GM12892 (cell line): ENCODE measurements at regions not wholly inside any gene's neighbourhood (a gene's known extent, or its start where the extent isn't known, plus 50 kb on each side); places are given as distances from the start of the nearest gene placed in this dataset.
"Not testable (repeated sequence)": the region's sequence is repeated elsewhere in the genome, so short reads cannot be mapped to it uniquely, and the experiment has no call there.

Source experiments
- DNase-seq: peaks from one replicate; pipeline ENCODE4 v3.0.0; 2011; ENCODE audit not compliant: insufficient read length
- FAIRE-seq: peaks from 2 replicates; lab custom pipeline; 2011; peaks lifted over from hg19 to GRCh38; lab: Jason Lieb, UNC
- POLR2A ChIP-seq: IDR thresholded peaks from 2 replicates; pipeline ENCODE4 v1.6.1; 2011; ENCODE audit warnings: low read depth, low read length, control low read depth
- POLR2AphosphoS5 ChIP-seq: IDR thresholded peaks from 2 replicates; pipeline ENCODE4 v1.6.1; 2011; ENCODE audit warnings: low read depth, low read length, control low read depth
- TAF1 ChIP-seq: IDR thresholded peaks from 2 replicates; pipeline ENCODE4 v1.6.1; 2011; ENCODE audit warnings: low read depth, mild to moderate bottlenecking, control low read depth, low read length, borderline replicate concordance

- DNase-seq (no peak), FAIRE-seq (no peak)
- TF ChIP-seq POLR2A = no peak
- no peak for TF ChIP-seq POLR2AphosphoS5
- TF ChIP-seq TAF1 = no peak
Measured at GRCh38 chr1:232172563-232172962, 457.4 kb downstream of the SIPA1L2 start.

DNA sequence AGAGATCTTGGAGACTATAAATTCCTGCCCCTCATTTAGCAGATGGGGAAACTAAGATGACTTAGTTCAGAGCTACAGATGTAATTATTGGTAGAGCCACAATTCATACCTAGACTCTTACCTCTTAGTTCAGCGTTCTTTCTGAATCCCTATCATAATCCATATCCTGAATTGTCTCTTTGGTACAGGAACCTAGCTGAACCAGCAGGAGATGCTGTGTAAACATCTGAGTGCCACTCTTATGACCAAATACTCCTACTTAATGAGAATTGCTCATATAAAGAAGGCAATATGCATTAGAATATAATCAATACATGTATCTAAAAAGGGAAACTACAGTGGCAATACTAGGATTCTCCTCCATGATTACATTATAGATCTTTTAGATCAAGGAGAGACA, 459.0 kb downstream of the SIPA1L2 start:
- FAIRE-seq (no peak), DNase-seq (no peak)
- no peak for TF ChIP-seq POLR2AphosphoS5
- no peak for TF ChIP-seq POLR2A
- TF ChIP-seq TAF1 = no peak

GRCh38 chr1:232169436-232169835, 460.5 kb downstream of the SIPA1L2 start:
- TF ChIP-seq POLR2A = no peak
- TF ChIP-seq TAF1 = no peak
- TF ChIP-seq POLR2AphosphoS5 = no peak
- DNase-seq (no peak), FAIRE-seq (no peak)

- TF ChIP-seq POLR2A (no peak), TAF1 (no peak), POLR2AphosphoS5 (no peak)
- DNase-seq = no peak
- FAIRE-seq = no peak
Measured at GRCh38 chr1:232168508-232168907, 461.4 kb downstream of the SIPA1L2 start.

- DNase-seq = no peak
Measured at GRCh38 chr1:232166942-232167341, 463.0 kb downstream of the SIPA1L2 start.

DNA sequence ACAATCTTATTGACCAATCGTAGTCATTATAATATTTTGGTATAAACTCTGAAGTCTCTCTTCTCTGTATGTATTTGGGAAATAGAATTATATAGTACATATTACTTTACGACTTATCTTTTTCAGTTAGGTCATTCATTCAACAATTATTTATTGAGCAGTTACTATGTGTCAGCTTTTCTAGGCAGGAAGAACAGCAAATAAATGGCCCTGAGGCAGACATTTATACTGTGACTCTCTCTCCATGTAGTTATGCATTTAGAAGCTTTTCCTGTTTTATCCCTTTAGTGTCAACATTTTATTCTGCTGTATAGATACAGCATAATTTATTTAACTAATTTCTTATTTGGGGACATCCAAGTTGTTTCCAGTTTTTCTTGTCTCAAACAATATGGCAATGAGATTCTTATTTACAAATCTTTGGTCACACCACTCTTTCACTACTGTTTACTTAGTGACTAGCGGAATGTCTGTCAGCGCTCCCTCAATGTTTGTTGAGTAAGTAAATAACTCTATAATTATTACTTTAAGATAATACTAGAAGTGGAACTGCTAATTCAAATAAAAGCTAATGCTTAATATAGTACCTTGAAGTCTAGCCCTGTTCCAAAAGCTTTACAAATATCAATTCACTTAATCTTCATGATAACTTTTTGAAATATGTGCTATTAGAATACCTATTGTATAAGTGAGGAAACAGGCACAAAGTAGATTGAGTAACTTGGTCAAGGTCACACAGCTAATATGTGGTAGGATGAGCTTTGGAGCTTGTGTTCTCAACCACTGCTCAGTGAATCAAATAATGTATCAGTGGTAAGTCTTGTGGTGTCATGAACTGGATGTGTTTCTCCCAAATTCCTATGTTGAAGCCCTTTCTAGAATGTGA, 465.6 kb downstream of the SIPA1L2 start:
- DNase-seq = no peak
- TF ChIP-seq POLR2A (no peak), TAF1 (no peak), POLR2AphosphoS5 (no peak)

More at GRCh38 chr1:232166942-232167341, 463.0 kb downstream of the SIPA1L2 start:
- no peak for TF ChIP-seq POLR2AphosphoS5
- TF ChIP-seq POLR2A = no peak
- TF ChIP-seq TAF1 = no peak
- no peak for FAIRE-seq

DNA sequence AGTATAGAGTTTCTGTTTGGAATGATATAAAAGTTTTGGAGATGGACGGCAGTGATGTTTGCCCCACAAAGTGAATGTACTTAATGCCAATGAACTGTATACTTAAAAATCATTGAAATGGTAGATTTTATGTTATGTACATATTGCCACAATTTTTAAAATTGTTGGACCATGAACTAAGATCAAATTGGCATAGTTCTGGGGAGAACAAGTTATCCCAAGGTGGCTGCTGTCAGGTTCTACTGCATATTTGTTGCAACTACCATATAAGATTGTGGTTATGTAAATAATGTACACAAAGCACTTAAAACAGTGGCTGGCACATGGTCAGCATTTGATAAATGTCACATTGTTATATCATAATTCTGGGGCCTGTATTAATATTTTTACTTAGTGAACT, 466.4 kb downstream of the SIPA1L2 start:
- DNase-seq = no peak
- TF ChIP-seq POLR2AphosphoS5 (no peak), POLR2A (no peak), TAF1 (no peak)
- no peak for FAIRE-seq

More for the DNA sequence above, 465.6 kb downstream of the SIPA1L2 start:
- no peak for FAIRE-seq

DNA sequence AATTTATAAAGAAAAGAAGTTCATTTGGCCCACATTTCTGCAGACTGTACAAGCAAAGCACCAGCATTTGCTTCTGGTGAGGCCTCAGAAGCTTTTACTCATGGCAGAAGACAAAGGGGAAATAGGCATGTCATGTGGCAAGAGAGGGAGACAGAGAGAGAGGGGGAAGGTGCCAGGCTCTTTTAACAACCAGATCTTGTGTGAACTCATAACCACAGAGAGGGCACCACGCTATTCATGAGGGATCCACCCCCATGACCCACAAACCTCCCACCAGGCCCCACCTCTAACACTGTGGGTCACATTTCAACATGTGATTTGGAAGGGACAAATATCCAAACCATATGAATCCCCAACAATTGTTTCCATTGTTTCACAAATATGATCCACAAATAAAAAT, 467.9 kb downstream of the SIPA1L2 start:
- DNase-seq = no peak
- TF ChIP-seq POLR2AphosphoS5 = no peak
- no peak for TF ChIP-seq POLR2A
- TF ChIP-seq TAF1 = no peak
- FAIRE-seq = no peak

DNA sequence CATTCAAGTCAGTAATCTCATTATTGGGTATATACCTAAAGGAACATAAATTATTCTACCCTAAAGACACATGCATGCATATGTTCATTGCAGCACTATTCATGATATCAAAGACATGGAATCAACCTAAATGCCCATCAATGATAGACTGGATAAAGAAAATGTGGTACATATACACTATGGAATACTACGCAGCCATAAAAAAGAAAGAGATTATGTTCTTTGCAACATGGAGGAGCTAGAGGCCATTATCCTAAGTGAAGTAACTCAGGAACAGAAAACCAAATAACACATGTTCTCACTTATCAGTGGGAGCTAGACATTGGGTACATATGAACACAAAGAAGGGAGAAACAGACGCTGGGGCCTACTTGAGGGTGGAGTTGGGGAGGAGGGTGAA, 471.4 kb downstream of the SIPA1L2 start:
- FAIRE-seq, DNase-seq: not testable (repeated sequence)

DNA sequence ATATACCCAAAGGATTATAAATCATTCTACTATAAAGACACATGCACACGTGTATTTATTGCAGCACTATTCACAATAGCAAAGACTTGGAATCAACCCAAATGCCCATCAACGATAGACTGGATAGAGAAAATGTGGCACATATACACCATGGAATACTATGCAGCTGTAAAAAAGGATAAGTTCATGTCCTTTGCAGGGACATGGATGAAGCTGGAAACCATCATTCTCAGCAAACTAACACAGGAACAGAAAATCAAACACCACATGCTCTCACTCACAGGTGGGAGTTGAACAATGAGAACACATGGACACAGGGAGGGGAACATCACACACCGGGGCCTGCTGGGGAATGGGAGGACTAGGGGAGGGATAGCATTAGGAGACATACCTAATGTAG, 473.9 kb downstream of the SIPA1L2 start:
- DNase-seq, FAIRE-seq: not testable (repeated sequence)

- DNase-seq (no peak), FAIRE-seq (no peak)
- TF ChIP-seq TAF1 = no peak
- no peak for TF ChIP-seq POLR2AphosphoS5
- no peak for TF ChIP-seq POLR2A
Measured at GRCh38 chr1:232153652-232154051, 476.3 kb downstream of the SIPA1L2 start.

- FAIRE-seq = no peak
- no peak for DNase-seq
- TF ChIP-seq POLR2AphosphoS5 (no peak), TAF1 (no peak), POLR2A (no peak)
Measured at GRCh38 chr1:232150770-232151548, 479.0 kb downstream of the SIPA1L2 start.
